ENCODE measurements at regions not wholly inside any gene's neighbourhood (a gene's known extent, or its start where the extent isn't known, plus 50 kb on each side); places are given as distances from the start of the nearest gene placed in this dataset.
A peak's percentile ranks its signal among the peaks of the same experiment; 100 is the strongest.

GRCh38 chr1:234938135-234938534, 190.5 kb downstream of the TOMM20 start:
- ATAC-seq: no peak
- intact Hi-C loops (cut with DNase I): no loop called here

DNA sequence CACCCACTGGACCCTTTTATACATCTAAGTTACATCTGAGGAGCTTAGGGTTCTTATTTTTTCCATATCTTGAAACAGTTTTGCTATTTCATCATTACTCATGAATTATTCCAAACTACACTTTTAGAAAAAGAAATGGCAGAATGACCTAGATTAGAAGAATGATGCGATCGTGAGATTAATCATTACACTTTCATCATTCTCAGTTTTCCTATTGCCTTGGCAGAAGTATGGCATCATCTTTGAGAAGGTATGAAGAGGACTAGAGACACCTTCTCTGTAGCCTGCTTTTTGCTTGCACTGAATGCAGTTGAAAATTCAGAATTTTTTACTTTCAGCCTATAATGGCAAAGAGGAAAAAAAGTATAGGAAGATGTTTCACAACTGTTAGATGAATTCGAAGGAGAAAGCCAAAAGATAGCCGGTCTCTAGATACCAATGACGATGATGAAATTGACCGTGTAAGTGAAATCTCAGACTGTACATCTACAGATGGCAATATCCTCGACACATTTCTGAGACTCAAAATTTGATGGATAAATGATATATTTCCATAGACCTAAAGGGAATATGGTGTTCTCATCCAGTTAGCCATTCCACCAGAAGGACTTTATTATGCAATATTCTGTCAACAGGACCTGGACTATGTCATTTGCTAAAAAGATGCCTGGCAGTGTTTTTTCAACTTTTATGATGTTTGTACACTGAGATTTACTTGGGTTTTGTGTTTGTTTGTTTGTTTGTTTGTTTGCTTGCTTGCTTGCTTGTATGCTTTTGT, 191.8 kb downstream of the TOMM20 start:
- no peaks in the 10 kb centered on the region for H3K36me3 ChIP-seq
- no peaks in the 10 kb centered on the region for H3K9me3 ChIP-seq
- ATAC-seq: no peak
- no peak overlapping the region for H3K4me3 ChIP-seq
- no peak for TF ChIP-seq CTCF (IDR thresholded peaks at IDR 0.05)
- DNase-seq: no peak
- H3K4me1 ChIP-seq: peaks cover 0 to 30% of the 10 kb centered on the region in 2 donors
- H3K27ac ChIP-seq: no peak overlapping the region
- intact Hi-C loops (cut with DNase I): no loop called here
- no peaks in the 10 kb centered on the region for H3K27me3 ChIP-seq

More at GRCh38 chr1:234938135-234938534, 190.5 kb downstream of the TOMM20 start:
- no peak for TF ChIP-seq CTCF (IDR thresholded peaks at IDR 0.05)
- Histone ChIP-seq H3K4me1 (peaks cover 0 to 26% of the 10 kb centered on the region in 2 donors), H3K4me3 (no peak overlapping the region), H3K27me3 (no peaks in the 10 kb centered on the region), H3K36me3 (no peaks in the 10 kb centered on the region), H3K9me3 (no peaks in the 10 kb centered on the region), H3K27ac (no peak overlapping the region)
- DNase-seq: no peak

DNA sequence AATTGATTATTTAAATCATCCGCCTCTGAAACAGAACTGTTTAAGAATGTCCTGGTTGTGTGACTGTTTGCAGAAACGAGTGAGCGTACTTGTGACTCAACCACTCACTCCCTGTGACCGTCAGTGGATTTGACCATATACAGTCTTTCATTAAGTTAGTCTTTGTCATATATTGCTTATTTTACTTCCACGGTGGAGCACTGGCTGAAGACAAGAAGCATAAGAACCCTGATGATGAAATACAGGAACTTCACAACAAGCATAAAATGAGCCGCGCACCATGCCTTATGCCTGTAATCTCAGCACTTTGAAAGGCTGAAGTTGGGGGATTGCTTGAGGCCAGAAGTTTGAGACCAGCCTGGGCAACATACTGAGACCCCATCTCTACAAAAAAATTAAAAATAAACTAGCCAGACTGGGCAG, 194.0 kb downstream of the TOMM20 start:
- ATAC-seq (peak; percentile 60), DNase-seq (no peak)
- Histone ChIP-seq H3K9me3 (no peaks in the 10 kb centered on the region), H3K4me1 (peaks cover 0 to 30% of the 10 kb centered on the region in 2 donors), H3K4me3 (no peak overlapping the region), H3K27me3 (no peaks in the 10 kb centered on the region), H3K27ac (peak overlapping the region; percentile 16 to 78), H3K36me3 (no peaks in the 10 kb centered on the region)
- intact Hi-C loops (cut with DNase I): no loop called here
- no peak for TF ChIP-seq CTCF (IDR thresholded peaks at IDR 0.05)

GRCh38 chr1:234933475-234933874, 195.2 kb downstream of the TOMM20 start:
- no peak for TF ChIP-seq CTCF (IDR thresholded peaks at IDR 0.05)
- H3K36me3 ChIP-seq: no peaks in the 10 kb centered on the region
- ATAC-seq: peak; percentile 89
- DNase-seq: peak in 2 of 4 donors; percentile 81
- no peaks in the 10 kb centered on the region for H3K27me3 ChIP-seq
- intact Hi-C loops (cut with DNase I): no loop called here
- H3K27ac ChIP-seq: peak overlapping the region; percentile 49 to 78
- H3K4me3 ChIP-seq: no peak overlapping the region
- no peaks in the 10 kb centered on the region for H3K9me3 ChIP-seq
- peaks cover 0 to 30% of the 10 kb centered on the region in 2 donors for H3K4me1 ChIP-seq

DNA sequence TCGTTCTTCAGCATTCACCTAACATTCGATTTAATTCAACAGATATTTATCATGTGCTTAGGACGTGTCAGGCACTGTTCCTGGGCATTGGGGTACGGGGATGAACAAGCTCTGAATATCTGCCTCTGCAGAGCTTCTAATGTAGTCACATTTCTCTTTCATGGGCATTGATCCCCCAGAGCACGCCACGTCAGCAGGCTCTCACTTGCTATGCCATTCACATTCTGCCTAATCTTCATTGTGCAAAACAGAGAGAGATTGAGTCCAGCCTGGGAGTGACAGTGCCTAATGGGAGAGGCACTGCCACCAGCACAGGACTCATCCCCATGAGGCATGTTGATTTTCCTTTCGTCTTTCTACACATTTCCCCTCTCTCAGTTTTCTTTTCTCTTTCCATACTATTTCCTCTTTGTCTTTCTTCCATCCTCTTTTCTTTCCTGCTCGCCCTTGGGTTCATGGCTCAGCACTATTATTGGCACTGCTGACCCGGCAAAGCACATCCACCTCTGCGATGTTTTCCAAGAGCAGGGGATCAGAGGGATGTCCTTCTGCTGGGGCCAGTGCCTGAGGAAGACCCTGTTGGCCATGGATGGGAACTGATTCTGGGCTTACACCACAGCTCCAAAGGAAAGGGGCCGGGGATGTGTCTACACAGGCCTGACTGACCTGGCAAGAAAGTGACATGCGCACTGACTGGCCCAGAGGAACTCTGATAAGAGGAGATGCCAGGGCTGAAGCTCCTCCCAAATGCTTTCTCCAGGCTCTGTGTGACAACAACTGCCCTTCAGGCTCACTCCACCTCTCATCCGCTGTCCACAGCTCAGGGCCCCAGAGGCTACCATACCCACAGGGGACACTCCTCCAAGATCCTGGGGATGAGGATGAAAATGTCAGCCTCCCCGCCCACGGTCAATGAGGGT, 195.9 kb downstream of the TOMM20 start:
- no peak for TF ChIP-seq CTCF (IDR thresholded peaks at IDR 0.05)
- Histone ChIP-seq H3K4me1 (peaks cover 0 to 30% of the 10 kb centered on the region in 2 donors), H3K27ac (peak overlapping the region in 1 of 2 donors; percentile 78), H3K27me3 (no peaks in the 10 kb centered on the region), H3K9me3 (no peaks in the 10 kb centered on the region), H3K36me3 (no peaks in the 10 kb centered on the region), H3K4me3 (no peak overlapping the region)
- DNase-seq: no peak
- intact Hi-C loops (cut with DNase I): no loop called here
- peak; percentile 26 for ATAC-seq
